Prostate gland (tissue), 2 donors: ENCODE measurements at regions not wholly inside any gene's neighbourhood (a gene's known extent, or its start where the extent isn't known, plus 50 kb on each side); places are given as distances from the start of the nearest gene placed in this dataset.

ENCODE experiments used
- DNase-seq: peaks from one replicate; pipeline ENCODE4 v3.0.0-alpha.2; 2019; ENCODE audit warnings: low spot score
- H3K27ac ChIP-seq, 2 donors: fragments of 200-600 bp; sonication (generic); 2 replicates each; pipeline ENCODE4 v1.5.1; 2017 to 2019
- H3K27me3 ChIP-seq: fragments of 200-600 bp; sonication (generic); replicated peaks from 2 replicates; pipeline ENCODE4 v1.5.1; 2019; ENCODE audit not compliant: insufficient read depth
- H3K36me3 ChIP-seq, 2 donors: fragments of 200-600 bp; sonication (generic); 1 replicate in 1 of 2; 2 replicates in 1 of 2; pipeline versions ENCODE4 v1.5.1 to v1.8.1; 2017 to 2019
- H3K4me1 ChIP-seq: fragments of 200-600 bp; sonication (generic); replicated peaks from 2 replicates; pipeline ENCODE4 v1.5.1; 2019
- H3K4me3 ChIP-seq, 2 donors: fragments of 200-600 bp; sonication (generic); 2 replicates each; pipeline ENCODE4 v1.5.1; 2017 to 2019
- H3K9me3 ChIP-seq: fragments of 200-600 bp; sonication (generic); 2 replicates; pipeline ENCODE4 v1.5.1; 2017
- CTCF ChIP-seq, 4 experiments: fragments of 200-600 bp in 2 of 4; fragments of 450-650 bp in 2 of 4; sonication (generic) in 2 of 4; IDR thresholded peaks; 1 replicate in 3 of 4; 2 replicates in 1 of 4; pipeline ENCODE4 v1.5.1; 2016 to 2019; ENCODE audit warnings: antibody characterized with exemption in 4 of 4, mild to moderate bottlenecking in 2 of 4, moderate library complexity in 2 of 4
- POLR2A ChIP-seq: fragments of 450-650 bp; IDR thresholded peaks from one replicate; pipeline ENCODE4 v1.6.1; 2016; ENCODE audit warnings: antibody characterized with exemption, mild to moderate bottlenecking
- POLR2AphosphoS5 ChIP-seq: sonication (generic); formaldehyde crosslinking; IDR thresholded peaks from one replicate; pipeline ENCODE4 v1.6.1; 2017; ENCODE audit warnings: antibody characterized with exemption
- WGBS: methylation state at CpG from one replicate; pipeline ENCODE4 v1.1.5; 2018; 5-methylcytosine and 5-hydroxymethylcytosine counted together
- intact Hi-C: fragments of 100-400 bp; cut with DNase I; formaldehyde crosslinking; loops from one replicate; pipeline ENCODE4 v1.14.2; 2022

GRCh38 chr16:56013962-56014552, 138.9 kb upstream of the CES5A start:
- WGBS: 19% methylated on average over 6 of the region's 6 CpGs
- Histone ChIP-seq H3K36me3 (no peaks in the 10 kb centered on the region), H3K27ac (no peak overlapping the region), H3K27me3 (no peaks in the 10 kb centered on the region), H3K4me1 (no peaks in the 10 kb centered on the region), H3K9me3 (no peaks in the 10 kb centered on the region), H3K4me3 (no peak overlapping the region)
- DNase-seq: no peak
- no peak for TF ChIP-seq POLR2AphosphoS5
- TF ChIP-seq CTCF (IDR thresholded peaks at IDR 0.05): no peak
- no peak for TF ChIP-seq POLR2A
- intact Hi-C loops: no loop called here

- H3K4me1 ChIP-seq: no peaks in the 10 kb centered on the region
- H3K27ac ChIP-seq: no peak overlapping the region
- H3K9me3 ChIP-seq: no peaks in the 10 kb centered on the region
- 61% methylated on average over 3 of the region's 3 CpGs for WGBS
- no peaks in the 10 kb centered on the region for H3K36me3 ChIP-seq
- DNase-seq: no peak
- no peaks in the 10 kb centered on the region for H3K27me3 ChIP-seq
- no peak overlapping the region for H3K4me3 ChIP-seq
- intact Hi-C loops: no loop called here
- TF ChIP-seq CTCF (IDR thresholded peaks at IDR 0.05) (no peak), POLR2A (no peak), POLR2AphosphoS5 (no peak)
Measured at GRCh38 chr16:56012482-56012811, 137.3 kb upstream of the CES5A start.

- intact Hi-C loops: no loop called here
- no peaks in the 10 kb centered on the region for H3K27me3 ChIP-seq
- no peak for TF ChIP-seq CTCF (IDR thresholded peaks at IDR 0.05)
- no peak for TF ChIP-seq POLR2AphosphoS5
- no peak for TF ChIP-seq POLR2A
Measured at GRCh38 chr16:56011808-56012481, 136.8 kb upstream of the CES5A start.

GRCh38 chr16:56005958-56006357, 130.8 kb upstream of the CES5A start:
- Histone ChIP-seq H3K9me3 (no peaks in the 10 kb centered on the region), H3K27me3 (no peaks in the 10 kb centered on the region), H3K36me3 (no peaks in the 10 kb centered on the region), H3K27ac (no peak overlapping the region), H3K4me3 (no peak overlapping the region), H3K4me1 (no peaks in the 10 kb centered on the region)
- intact Hi-C loops: no loop called here
- WGBS: 32% methylated on average over 1 of the region's 1 CpG
- TF ChIP-seq POLR2A (no peak), POLR2AphosphoS5 (no peak), CTCF (IDR thresholded peaks at IDR 0.05) (no peak)
- DNase-seq: no peak

More at GRCh38 chr16:56011808-56012481, 136.8 kb upstream of the CES5A start:
- no peaks in the 10 kb centered on the region for H3K36me3 ChIP-seq
- WGBS: 42% methylated on average over 3 of the region's 3 CpGs
- no peaks in the 10 kb centered on the region for H3K9me3 ChIP-seq
- H3K4me1 ChIP-seq: no peaks in the 10 kb centered on the region
- no peak for DNase-seq
- no peak overlapping the region for H3K27ac ChIP-seq
- no peak overlapping the region for H3K4me3 ChIP-seq

- intact Hi-C loops: no loop called here
- 71% methylated on average over 1 of the region's 1 CpG for WGBS
- Histone ChIP-seq H3K27me3 (no peaks in the 10 kb centered on the region), H3K9me3 (no peaks in the 10 kb centered on the region), H3K36me3 (no peaks in the 10 kb centered on the region), H3K4me1 (no peaks in the 10 kb centered on the region), H3K27ac (no peak overlapping the region), H3K4me3 (no peak overlapping the region)
- TF ChIP-seq POLR2A (no peak), POLR2AphosphoS5 (no peak), CTCF (IDR thresholded peaks at IDR 0.05) (no peak)
- DNase-seq: no peak
Measured at GRCh38 chr16:55999683-56000082, 124.5 kb upstream of the CES5A start.
